ENCODE measurements at regions not wholly inside any gene's neighbourhood (a gene's known extent, or its start where the extent isn't known, plus 50 kb on each side); places are given as distances from the start of the nearest gene placed in this dataset.

GRCh38 chr11:110874437-110875030 is 162.3 kb upstream of the ARHGAP20 start:
- H3K36me3 ChIP-seq (replicated peaks; ENCODE audit: insufficient read depth, low read length) = no peaks in the 10 kb centered on the region
- H3K9me2 ChIP-seq (replicated peaks; ENCODE audit: insufficient read depth, low read length) = no peaks in the 10 kb centered on the region
- no peaks in the 10 kb centered on the region for H3K27me3 ChIP-seq (replicated peaks; ENCODE audit: insufficient read depth, low read length)
- H3K9me3 ChIP-seq (replicated peaks; ENCODE audit: insufficient read depth, low read length) = no peaks in the 10 kb centered on the region
- no peak overlapping the region for H3K9ac ChIP-seq (ENCODE audit: low read length)
- H3K27ac ChIP-seq (ENCODE audit: low read length) = no peak overlapping the region
- H3K79me2 ChIP-seq (ENCODE audit: low read length) = no peaks in the 10 kb centered on the region
- TF ChIP-seq CTCF (IDR thresholded peaks at IDR 0.05; ENCODE audit: low read length) (no peak), EZH2 (optimal IDR thresholded peaks at IDR 0.05; ENCODE audit: low read depth, low read length) (no peak), EZH2phosphoT487 (IDR thresholded peaks at IDR 0.05; ENCODE audit: low read length) (no peak)
- no peak overlapping the region for H3K4me2 ChIP-seq (ENCODE audit: low read depth, low read length)
- H3K4me3 ChIP-seq (ENCODE audit: low read length) = no peak overlapping the region
- H3F3A ChIP-seq (ENCODE audit: insufficient read depth, low read length) = no peaks in the 10 kb centered on the region
- no peak for DNase-seq
- H4K20me1 ChIP-seq (ENCODE audit: insufficient read depth, low read length) = no peaks in the 10 kb centered on the region
- H3K4me1 ChIP-seq (ENCODE audit: low read length) = no peaks in the 10 kb centered on the region
- no peak overlapping the region for H2AFZ ChIP-seq (ENCODE audit: low read length)

- TF ChIP-seq EZH2phosphoT487 (IDR thresholded peaks at IDR 0.05; ENCODE audit: low read length) (no peak), EZH2 (optimal IDR thresholded peaks at IDR 0.05; ENCODE audit: low read depth, low read length) (no peak), CTCF (IDR thresholded peaks at IDR 0.05; ENCODE audit: low read length) (no peak)
- Histone ChIP-seq H2AFZ (ENCODE audit: low read length) (no peak overlapping the region), H3K27ac (ENCODE audit: low read length) (no peak overlapping the region), H3F3A (ENCODE audit: insufficient read depth, low read length) (no peaks in the 10 kb centered on the region), H3K4me3 (ENCODE audit: low read length) (no peak overlapping the region), H3K9me2 (replicated peaks; ENCODE audit: insufficient read depth, low read length) (no peaks in the 10 kb centered on the region), H3K27me3 (replicated peaks; ENCODE audit: insufficient read depth, low read length) (no peaks in the 10 kb centered on the region), H3K4me1 (ENCODE audit: low read length) (no peaks in the 10 kb centered on the region), H3K4me2 (ENCODE audit: low read depth, low read length) (no peak overlapping the region), H4K20me1 (ENCODE audit: insufficient read depth, low read length) (no peaks in the 10 kb centered on the region), H3K36me3 (replicated peaks; ENCODE audit: insufficient read depth, low read length) (no peaks in the 10 kb centered on the region), H3K9ac (ENCODE audit: low read length) (no peak overlapping the region), H3K79me2 (ENCODE audit: low read length) (no peaks in the 10 kb centered on the region), H3K9me3 (replicated peaks; ENCODE audit: insufficient read depth, low read length) (no peaks in the 10 kb centered on the region)
- DNase-seq = no peak
These were observed 161.7 kb upstream of the ARHGAP20 start for GRCh38 chr11:110873975-110874374.

- Histone ChIP-seq H3F3A (ENCODE audit: insufficient read depth, low read length) (no peaks in the 10 kb centered on the region), H3K4me2 (ENCODE audit: low read depth, low read length) (no peak overlapping the region), H3K27me3 (replicated peaks; ENCODE audit: insufficient read depth, low read length) (no peaks in the 10 kb centered on the region), H3K9me2 (replicated peaks; ENCODE audit: insufficient read depth, low read length) (no peaks in the 10 kb centered on the region), H3K9ac (ENCODE audit: low read length) (no peak overlapping the region), H3K4me3 (ENCODE audit: low read length) (no peak overlapping the region), H4K20me1 (ENCODE audit: insufficient read depth, low read length) (no peaks in the 10 kb centered on the region), H3K79me2 (ENCODE audit: low read length) (no peaks in the 10 kb centered on the region), H3K27ac (ENCODE audit: low read length) (no peak overlapping the region), H3K4me1 (ENCODE audit: low read length) (no peaks in the 10 kb centered on the region), H3K36me3 (replicated peaks; ENCODE audit: insufficient read depth, low read length) (no peaks in the 10 kb centered on the region), H2AFZ (ENCODE audit: low read length) (no peak overlapping the region), H3K9me3 (replicated peaks; ENCODE audit: insufficient read depth, low read length) (no peaks in the 10 kb centered on the region)
- no peak for DNase-seq
- no peak for TF ChIP-seq EZH2 (optimal IDR thresholded peaks at IDR 0.05; ENCODE audit: low read depth, low read length)
- no peak for TF ChIP-seq CTCF (IDR thresholded peaks at IDR 0.05; ENCODE audit: low read length)
- TF ChIP-seq EZH2phosphoT487 (IDR thresholded peaks at IDR 0.05; ENCODE audit: low read length) = no peak
These were observed 158.7 kb upstream of the ARHGAP20 start for GRCh38 chr11:110870816-110871522.

Data from MM.1S (cell line).